ENCODE measurements at regions not wholly inside any gene's neighbourhood (a gene's known extent, or its start where the extent isn't known, plus 50 kb on each side); places are given as distances from the start of the nearest gene placed in this dataset.

- DNase-seq = no peak
- intact Hi-C loops (cut with DNase I; ENCODE audit: low total_unique reads) = no loop called here
- WGBS, 5 donors = 10 to 21% (median 15%) methylated on average over 9 of the region's 9 CpGs
- Histone ChIP-seq H3K27me3 (replicated peaks in 1 of 7) (no peaks in the 10 kb centered on the region), H3K4me1 (no peaks in the 10 kb centered on the region), H3K4me3 (no peak overlapping the region), H3K27ac (no peak overlapping the region), H3K9me3 (no peaks in the 10 kb centered on the region), H3K36me3 (no peaks in the 10 kb centered on the region)
- TF ChIP-seq POLR2AphosphoS5 (IDR thresholded peaks at IDR 0.05) = no peak
- TF ChIP-seq POLR2A (IDR thresholded peaks at IDR 0.05) = no peak
- TF ChIP-seq, protein P1, sequence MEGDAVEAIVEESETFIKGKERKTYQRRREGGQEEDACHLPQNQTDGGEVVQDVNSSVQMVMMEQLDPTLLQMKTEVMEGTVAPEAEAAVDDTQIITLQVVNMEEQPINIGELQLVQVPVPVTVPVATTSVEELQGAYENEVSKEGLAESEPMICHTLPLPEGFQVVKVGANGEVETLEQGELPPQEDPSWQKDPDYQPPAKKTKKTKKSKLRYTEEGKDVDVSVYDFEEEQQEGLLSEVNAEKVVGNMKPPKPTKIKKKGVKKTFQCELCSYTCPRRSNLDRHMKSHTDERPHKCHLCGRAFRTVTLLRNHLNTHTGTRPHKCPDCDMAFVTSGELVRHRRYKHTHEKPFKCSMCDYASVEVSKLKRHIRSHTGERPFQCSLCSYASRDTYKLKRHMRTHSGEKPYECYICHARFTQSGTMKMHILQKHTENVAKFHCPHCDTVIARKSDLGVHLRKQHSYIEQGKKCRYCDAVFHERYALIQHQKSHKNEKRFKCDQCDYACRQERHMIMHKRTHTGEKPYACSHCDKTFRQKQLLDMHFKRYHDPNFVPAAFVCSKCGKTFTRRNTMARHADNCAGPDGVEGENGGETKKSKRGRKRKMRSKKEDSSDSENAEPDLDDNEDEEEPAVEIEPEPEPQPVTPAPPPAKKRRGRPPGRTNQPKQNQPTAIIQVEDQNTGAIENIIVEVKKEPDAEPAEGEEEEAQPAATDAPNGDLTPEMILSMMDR (IDR thresholded peaks at IDR 0.05 in 8 of 11, conservative IDR thresholded peaks at IDR 0.05 in 3 of 11) = no peak
Measured at GRCh38 chr16:7090628-7091115, 242.0 kb upstream of the RBFOX1 start.

DNA sequence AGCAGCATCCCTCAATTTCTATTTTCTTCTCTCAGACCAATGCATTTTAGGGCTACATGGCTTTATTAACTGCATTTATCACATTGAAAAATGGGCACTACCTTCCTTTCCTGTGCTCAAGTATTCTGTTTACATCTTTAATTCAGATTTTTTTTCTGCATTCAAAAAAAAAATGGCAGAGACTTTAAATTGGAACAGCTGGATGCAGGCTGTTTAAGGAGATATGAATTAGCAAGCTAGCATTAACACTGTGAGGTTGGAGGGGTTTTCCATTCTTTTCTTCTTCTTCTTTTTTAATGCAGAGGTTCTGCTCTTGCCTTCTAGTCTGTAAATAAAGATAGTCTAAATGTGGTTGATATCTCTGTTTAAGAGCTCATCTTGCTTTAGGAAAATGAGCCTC, 242.9 kb upstream of the RBFOX1 start:
- no peaks in the 10 kb centered on the region for H3K36me3 ChIP-seq
- no peak for DNase-seq
- H3K9me3 ChIP-seq = no peaks in the 10 kb centered on the region
- no peaks in the 10 kb centered on the region for H3K27me3 ChIP-seq (replicated peaks in 1 of 7)
- TF ChIP-seq, protein P1 (IDR thresholded peaks at IDR 0.05 in 8 of 11, conservative IDR thresholded peaks at IDR 0.05 in 3 of 11) = no peak
- TF ChIP-seq POLR2AphosphoS5 (IDR thresholded peaks at IDR 0.05) (no peak), POLR2A (IDR thresholded peaks at IDR 0.05) (no peak)
- H3K4me1 ChIP-seq = no peaks in the 10 kb centered on the region
- H3K27ac ChIP-seq = no peak overlapping the region
- intact Hi-C loops (cut with DNase I; ENCODE audit: low total_unique reads) = no loop called here
- H3K4me3 ChIP-seq = no peak overlapping the region

DNA sequence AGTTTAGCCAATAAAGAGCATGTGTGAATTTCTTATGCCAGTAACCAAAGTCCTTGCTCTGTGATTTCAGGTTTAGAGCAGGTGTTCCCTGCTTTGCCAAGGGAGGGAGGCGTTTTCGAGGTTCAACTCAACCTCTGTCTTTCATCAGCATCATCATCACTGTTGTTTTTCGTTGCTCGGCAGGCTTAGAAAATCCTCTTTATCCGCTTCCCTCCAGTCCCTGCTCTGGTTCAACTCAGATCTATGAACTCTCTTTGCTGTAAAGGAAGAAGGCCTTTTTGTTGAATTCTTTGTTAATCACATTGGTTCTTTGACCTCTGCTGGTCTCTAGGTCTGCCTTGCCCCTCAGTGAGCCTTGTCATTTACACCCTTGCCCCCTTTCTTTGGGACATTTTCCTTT, 243.9 kb upstream of the RBFOX1 start:
- Histone ChIP-seq H3K27ac (no peak overlapping the region), H3K36me3 (no peaks in the 10 kb centered on the region), H3K4me3 (no peak overlapping the region), H3K27me3 (replicated peaks in 1 of 7) (no peaks in the 10 kb centered on the region), H3K4me1 (no peaks in the 10 kb centered on the region), H3K9me3 (no peaks in the 10 kb centered on the region)
- intact Hi-C loops (cut with DNase I; ENCODE audit: low total_unique reads) = no loop called here
- no peak for TF ChIP-seq POLR2A (IDR thresholded peaks at IDR 0.05)
- TF ChIP-seq POLR2AphosphoS5 (IDR thresholded peaks at IDR 0.05) = no peak
- TF ChIP-seq, protein P1 (IDR thresholded peaks at IDR 0.05 in 8 of 11, conservative IDR thresholded peaks at IDR 0.05 in 3 of 11) = no peak
- 43 to 54% (median 49%) methylated on average over 5 of the region's 5 CpGs for WGBS, 5 donors
- DNase-seq = no peak

- Histone ChIP-seq H3K9me3 (no peaks in the 10 kb centered on the region), H3K4me3 (no peak overlapping the region), H3K36me3 (no peaks in the 10 kb centered on the region), H3K4me1 (no peaks in the 10 kb centered on the region), H3K27ac (no peak overlapping the region), H3K27me3 (replicated peaks in 1 of 7) (no peaks in the 10 kb centered on the region)
- intact Hi-C loops (cut with DNase I; ENCODE audit: low total_unique reads) = no loop called here
- no peak for DNase-seq
- TF ChIP-seq POLR2A (IDR thresholded peaks at IDR 0.05) = no peak
- no peak for TF ChIP-seq POLR2AphosphoS5 (IDR thresholded peaks at IDR 0.05)
- WGBS, 5 donors = 28 to 29% (median 28%) methylated on average over 20 to 21 of the region's 21 CpGs
Measured at GRCh38 chr16:7086822-7087616, 245.6 kb upstream of the RBFOX1 start.
